ENCODE measurements at regions not wholly inside any gene's neighbourhood (a gene's known extent, or its start where the extent isn't known, plus 50 kb on each side); places are given as distances from the start of the nearest gene placed in this dataset.
"Not testable (repeated sequence)": the region's sequence is repeated elsewhere in the genome, so short reads cannot be mapped to it uniquely, and the experiment has no call there.

- no peak for DNase-seq (ENCODE audit: low spot score)
Observed at GRCh38 chr4:158958489-158959270, 144.2 kb upstream of the RAPGEF2 start.

- DNase-seq (ENCODE audit: low spot score): no peak
Observed at GRCh38 chr4:158962393-158962792, 140.5 kb upstream of the RAPGEF2 start.

- DNase-seq (ENCODE audit: low spot score): not testable (repeated sequence)
Observed at GRCh38 chr4:158963282-158963681, 139.6 kb upstream of the RAPGEF2 start.

GRCh38 chr4:158964114-158964727 lies 138.7 kb upstream of the RAPGEF2 start:
- no peak for DNase-seq (ENCODE audit: low spot score)

GRCh38 chr4:158964728-158965124 lies 138.2 kb upstream of the RAPGEF2 start:
- no peak for DNase-seq (ENCODE audit: low spot score)

- DNase-seq (ENCODE audit: low spot score): no peak
Observed at GRCh38 chr4:158965226-158965625, 137.7 kb upstream of the RAPGEF2 start.

- DNase-seq (ENCODE audit: low spot score): no peak
Observed at GRCh38 chr4:158966091-158966490, 136.8 kb upstream of the RAPGEF2 start.

- no peak for DNase-seq (ENCODE audit: low spot score)
Observed at GRCh38 chr4:158968961-158969360, 133.9 kb upstream of the RAPGEF2 start.

GRCh38 chr4:158970812-158971211 lies 132.1 kb upstream of the RAPGEF2 start:
- DNase-seq (ENCODE audit: low spot score): no peak

- not testable (repeated sequence) for DNase-seq (ENCODE audit: low spot score)
Observed at GRCh38 chr4:158974438-158974837, 128.4 kb upstream of the RAPGEF2 start.

GRCh38 chr4:158980711-158981110 lies 122.2 kb upstream of the RAPGEF2 start:
- DNase-seq (ENCODE audit: low spot score): not testable (repeated sequence)

- DNase-seq (ENCODE audit: low spot score): no peak
Observed at GRCh38 chr4:158991534-158992155, 111.2 kb upstream of the RAPGEF2 start.

GRCh38 chr4:158993891-158994290 lies 109.0 kb upstream of the RAPGEF2 start:
- DNase-seq (ENCODE audit: low spot score): no peak

- DNase-seq (ENCODE audit: low spot score): no peak
Observed at GRCh38 chr4:158995040-158995439, 107.8 kb upstream of the RAPGEF2 start.

- no peak for DNase-seq (ENCODE audit: low spot score)
Observed at GRCh38 chr4:158995965-158996364, 106.9 kb upstream of the RAPGEF2 start.

- DNase-seq (ENCODE audit: low spot score): no peak
Observed at GRCh38 chr4:158996669-158997074, 106.2 kb upstream of the RAPGEF2 start.

- no peak for DNase-seq (ENCODE audit: low spot score)
Observed at GRCh38 chr4:158997660-158998349, 105.1 kb upstream of the RAPGEF2 start.

- no peak for DNase-seq (ENCODE audit: low spot score)
Observed at GRCh38 chr4:158998624-158999023, 104.3 kb upstream of the RAPGEF2 start.

- no peak for DNase-seq (ENCODE audit: low spot score)
Observed at GRCh38 chr4:158999166-158999682, 103.7 kb upstream of the RAPGEF2 start.

GRCh38 chr4:158999849-159000248 lies 103.0 kb upstream of the RAPGEF2 start:
- DNase-seq (ENCODE audit: low spot score): no peak

- no peak for DNase-seq (ENCODE audit: low spot score)
Observed at GRCh38 chr4:159002950-159003349, 99.9 kb upstream of the RAPGEF2 start.

Data from hematopoietic multipotent progenitor cell treated with erythropoietin and hydrocortisone succinate and interleukin-3 and kit ligand, for 15 days (in vitro differentiated cells).